ENCODE measurements at regions not wholly inside any gene's neighbourhood (a gene's known extent, or its start where the extent isn't known, plus 50 kb on each side); places are given as distances from the start of the nearest gene placed in this dataset.

- peak; percentile 46 for TF ChIP-seq CTCF (IDR thresholded peaks at IDR 0.05; ENCODE audit: control extremely low read depth, extremely low read depth, low read depth, missing control alignments)
- POLR2A ChIA-PET, result no interaction called here
- peak; percentile 9 for DNase-seq (ENCODE audit: extremely low spot score)
- CTCF ChIA-PET, result interaction anchor here (0.6 to 1.0 kb wide), 3 partner anchors 9 to 766 kb away, joined by 3 read pairs; no protein-coding TSS in a partner anchor
These were observed 525.4 kb downstream of the KCNJ3 start for GRCh38 chr2:155223781-155224406.

GRCh38 chr2:155218945-155219344 lies 520.5 kb downstream of the KCNJ3 start:
- no peak for DNase-seq (ENCODE audit: extremely low spot score)
- no peak for TF ChIP-seq CTCF (IDR thresholded peaks at IDR 0.05; ENCODE audit: control extremely low read depth, extremely low read depth, low read depth, missing control alignments)
- CTCF ChIA-PET, result interaction anchor here (1.2 kb wide), 1 partner anchor 11 kb away, joined by 3 read pairs; no protein-coding TSS in a partner anchor

GRCh38 chr2:155218292-155218924 lies 519.9 kb downstream of the KCNJ3 start:
- no peak for TF ChIP-seq CTCF (IDR thresholded peaks at IDR 0.05; ENCODE audit: control extremely low read depth, extremely low read depth, low read depth, missing control alignments)
- POLR2A ChIA-PET, result no interaction called here
- no peak for DNase-seq (ENCODE audit: extremely low spot score)
- CTCF ChIA-PET, result interaction anchor here (1.1 to 1.2 kb wide), 2 partner anchors 12 to 13 kb away, joined by 3 read pairs; no protein-coding TSS in a partner anchor

More at GRCh38 chr2:155218945-155219344, 520.5 kb downstream of the KCNJ3 start:
- POLR2A ChIA-PET, result no interaction called here

GRCh38 chr2:155215037-155215707 lies 516.7 kb downstream of the KCNJ3 start:
- no peak for TF ChIP-seq CTCF (IDR thresholded peaks at IDR 0.05; ENCODE audit: control extremely low read depth, extremely low read depth, low read depth, missing control alignments)
- ChIA-PET POLR2A (no interaction called here), CTCF (no interaction called here)
- no peak for DNase-seq (ENCODE audit: extremely low spot score)

GRCh38 chr2:155209696-155210450 lies 511.4 kb downstream of the KCNJ3 start:
- ChIA-PET CTCF (interaction anchor here (1.0 kb wide), 1 partner anchor 15 kb away, joined by 3 read pairs; no protein-coding TSS in a partner anchor), POLR2A (no interaction called here)
- no peak for DNase-seq (ENCODE audit: extremely low spot score)
- TF ChIP-seq CTCF (IDR thresholded peaks at IDR 0.05; ENCODE audit: control extremely low read depth, extremely low read depth, low read depth, missing control alignments), result no peak

- peak; percentile 23 for TF ChIP-seq CTCF (IDR thresholded peaks at IDR 0.05; ENCODE audit: control extremely low read depth, extremely low read depth, low read depth, missing control alignments)
- ChIA-PET POLR2A (no interaction called here), CTCF (interaction anchor here (1.0 to 1.5 kb wide), 3 partner anchors 10 to 19 kb away, joined by 3 to 4 read pairs (median 3); no protein-coding TSS in a partner anchor)
- DNase-seq (ENCODE audit: extremely low spot score), result no peak
These were observed 504.7 kb downstream of the KCNJ3 start for GRCh38 chr2:155203178-155203577.
